Panc1 (cell line): ENCODE measurements at regions not wholly inside any gene's neighbourhood (a gene's known extent, or its start where the extent isn't known, plus 50 kb on each side); places are given as distances from the start of the nearest gene placed in this dataset.
"Not testable (repeated sequence)": the region's sequence is repeated elsewhere in the genome, so short reads cannot be mapped to it uniquely, and the experiment has no call there.

Source experiments
- CTCF ChIP-seq: fragments of 450-650 bp; IDR thresholded peaks from 2 replicates; pipeline ENCODE4 v1.5.1; 2017; ENCODE audit warnings: mild to moderate bottlenecking
- POLR2AphosphoS5 ChIP-seq: IDR thresholded peaks from 2 replicates; pipeline ENCODE4 v1.6.1; 2012; ENCODE audit warnings: mild to moderate bottlenecking, low read depth, low read length, moderate library complexity
- REST ChIP-seq, 2 experiments: IDR thresholded peaks; 2 replicates each; pipeline ENCODE4 v1.6.1; 2011 to 2012; ENCODE audit warnings: low read depth in 2 of 2, control low read depth in 1 of 2, low read length in 1 of 2, mild to moderate bottlenecking in 1 of 2, moderate library complexity in 1 of 2; ENCODE audit not compliant: insufficient read depth in 1 of 2
- SIN3A ChIP-seq: IDR thresholded peaks from 2 replicates; pipeline ENCODE4 v1.6.1; 2012; ENCODE audit warnings: low read depth, mild to moderate bottlenecking, low read length, moderate library complexity, borderline replicate concordance; ENCODE audit not compliant: insufficient read depth
- TCF7L2 ChIP-seq: IDR thresholded peaks from 2 replicates; pipeline ENCODE4 v1.6.1; 2011; ENCODE audit warnings: mild to moderate bottlenecking, low read depth, low read length, inconsistent platforms

- not testable (repeated sequence) for TF ChIP-seq POLR2AphosphoS5; CTCF; REST (IDR thresholded peaks at IDR 0.05; ENCODE audit: insufficient read depth in 1 of 2, low read depth in 2 of 2, low read length in 1 of 2); TCF7L2; SIN3A
Measured at GRCh38 chr1:221978631-221979334, 236.9 kb upstream of the DUSP10 start.
